SK-N-SH treated with all-trans-retinoic acid at 6 μM for 48 hours (cell line): ENCODE measurements at regions not wholly inside any gene's neighbourhood (a gene's known extent, or its start where the extent isn't known, plus 50 kb on each side); places are given as distances from the start of the nearest gene placed in this dataset.

Experiments used
- ATAC-seq: fragments of 200-7000 bp; cut with Tn5 transposase; 3 replicates; pipeline ENCODE4 v1.9.1; 2020; ENCODE audit warnings: mild to moderate bottlenecking, moderate library complexity
- ARNTL ChIP-seq: fragments of 450-650 bp; formaldehyde crosslinking; IDR thresholded peaks from 2 replicates; pipeline ENCODE4 v1.5.0; 2020; ENCODE audit warnings: low read depth, mild to moderate bottlenecking, moderate library complexity, borderline replicate concordance
- BACH2 ChIP-seq: fragments of 250-450 bp; sonication (Bioruptor Pico); IDR thresholded peaks from 2 replicates; pipeline ENCODE4 v1.9.0; 2021; ENCODE audit warnings: mild to moderate bottlenecking, borderline replicate concordance
- CSDC2 ChIP-seq: fragments of 250-450 bp; sonication (Bioruptor Pico); IDR thresholded peaks from 2 replicates; pipeline ENCODE4 v1.5.0; 2020; ENCODE audit warnings: mild to moderate bottlenecking, moderate library complexity
- CSRNP3 ChIP-seq: fragments of 250-450 bp; sonication (Bioruptor Pico); IDR thresholded peaks from 2 replicates; pipeline ENCODE4 v1.5.1; 2021; ENCODE audit warnings: mild to moderate bottlenecking, moderate library complexity
- ESRRG ChIP-seq: fragments of 250-450 bp; sonication (Bioruptor Pico); IDR thresholded peaks from 2 replicates; pipeline ENCODE4 v1.6.1; 2021; ENCODE audit warnings: mild to moderate bottlenecking
- GLIS3 ChIP-seq: fragments of 250-450 bp; sonication (Bioruptor Pico); IDR thresholded peaks from 2 replicates; pipeline ENCODE4 v1.5.0; 2020; ENCODE audit warnings: mild to moderate bottlenecking, moderate library complexity
- ISL1 ChIP-seq: fragments of 250-450 bp; sonication (Bioruptor Pico); IDR thresholded peaks from 2 replicates; pipeline ENCODE4 v2.1.2; 2022; ENCODE audit warnings: mild to moderate bottlenecking, moderate library complexity
- OSR1 ChIP-seq: fragments of 250-450 bp; sonication (Bioruptor Pico); IDR thresholded peaks from 2 replicates; pipeline ENCODE4 v1.8.0; 2022; ENCODE audit warnings: moderate library complexity, mild to moderate bottlenecking, inconsistent platforms
- PATZ1 ChIP-seq: fragments of 250-450 bp; sonication (Bioruptor Pico); IDR thresholded peaks from 2 replicates; pipeline ENCODE4 v1.8.0; 2020; ENCODE audit warnings: mild to moderate bottlenecking, moderate library complexity, borderline replicate concordance
- PPARA ChIP-seq: fragments of 250-450 bp; sonication (Bioruptor Pico); IDR thresholded peaks from 2 replicates; pipeline ENCODE4 v1.5.0; 2020; ENCODE audit warnings: mild to moderate bottlenecking, borderline replicate concordance
- RARB ChIP-seq: fragments of 250-450 bp; sonication (Bioruptor Pico); IDR thresholded peaks from 2 replicates; pipeline ENCODE4 v1.8.0; 2021; ENCODE audit warnings: mild to moderate bottlenecking, moderate library complexity
- SNAI2 ChIP-seq: fragments of 250-450 bp; sonication (Bioruptor Pico); IDR thresholded peaks from 2 replicates; pipeline ENCODE4 v1.5.0; 2020; ENCODE audit warnings: mild to moderate bottlenecking, moderate library complexity
- TCF4 ChIP-seq: fragments of 250-450 bp; sonication (Bioruptor Pico); IDR thresholded peaks from 2 replicates; pipeline ENCODE4 v1.8.0; 2021; ENCODE audit warnings: mild to moderate bottlenecking, moderate library complexity, borderline replicate concordance
- ZC3H10 ChIP-seq: fragments of 250-450 bp; sonication (Bioruptor Pico); IDR thresholded peaks from 2 replicates; pipeline ENCODE4 v1.5.1; 2021; ENCODE audit warnings: mild to moderate bottlenecking, moderate library complexity
- ZFP3 ChIP-seq: fragments of 250-450 bp; sonication (Bioruptor Pico); IDR thresholded peaks from 2 replicates; pipeline ENCODE4 v1.5.0; 2020; ENCODE audit warnings: mild to moderate bottlenecking, moderate library complexity
- ZFP30 ChIP-seq: fragments of 450-650 bp; formaldehyde crosslinking; IDR thresholded peaks from 2 replicates; pipeline ENCODE4 v1.5.0; 2022; ENCODE audit warnings: mild to moderate bottlenecking, moderate library complexity
- ZNF565 ChIP-seq: fragments of 450-650 bp; formaldehyde crosslinking; conservative IDR thresholded peaks from 2 replicates; pipeline ENCODE4 v1.5.0; 2020; ENCODE audit warnings: low read depth, mild to moderate bottlenecking, moderate library complexity
- ZNF70 ChIP-seq: fragments of 450-650 bp; formaldehyde crosslinking; IDR thresholded peaks from 2 replicates; pipeline ENCODE4 v1.5.0; 2020; ENCODE audit warnings: mild to moderate bottlenecking, moderate library complexity
- ZNF8 ChIP-seq: fragments of 450-650 bp; formaldehyde crosslinking; IDR thresholded peaks from 2 replicates; pipeline ENCODE4 v1.5.0; 2020; ENCODE audit warnings: mild to moderate bottlenecking, moderate library complexity
- TF ChIP-seq, protein P1 (sequence below): fragments of 250-450 bp; sonication (Bioruptor Pico); IDR thresholded peaks from 2 replicates; pipeline ENCODE4 v1.5.1; 2020; ENCODE audit warnings: low read depth, mild to moderate bottlenecking, moderate library complexity
- TF ChIP-seq, protein P2 (sequence below): fragments of 250-450 bp; sonication (Bioruptor Pico); IDR thresholded peaks from 2 replicates; pipeline ENCODE4 v1.8.0; 2021; ENCODE audit warnings: low read depth, mild to moderate bottlenecking, moderate library complexity, borderline replicate concordance

DNA sequence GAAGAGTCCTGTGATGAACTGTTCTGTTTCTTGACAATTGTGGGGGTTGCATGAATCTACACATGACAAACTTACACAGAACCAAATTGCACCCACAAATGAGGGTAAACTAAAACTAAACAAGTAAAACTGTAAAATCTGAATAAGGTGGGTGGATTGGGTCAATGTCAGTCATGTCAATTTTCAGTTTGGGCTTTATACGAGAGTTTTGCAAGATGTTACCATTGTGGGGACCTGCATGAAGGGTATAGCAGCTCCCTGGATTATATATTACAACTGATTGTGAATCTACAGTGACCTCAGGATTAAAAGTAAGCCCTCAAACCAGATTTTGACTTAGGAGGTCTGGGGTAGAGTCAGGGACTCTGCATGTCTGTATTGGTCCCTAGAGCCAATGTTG is 101.5 kb upstream of the LHX5 start:
- TF ChIP-seq, protein P1, sequence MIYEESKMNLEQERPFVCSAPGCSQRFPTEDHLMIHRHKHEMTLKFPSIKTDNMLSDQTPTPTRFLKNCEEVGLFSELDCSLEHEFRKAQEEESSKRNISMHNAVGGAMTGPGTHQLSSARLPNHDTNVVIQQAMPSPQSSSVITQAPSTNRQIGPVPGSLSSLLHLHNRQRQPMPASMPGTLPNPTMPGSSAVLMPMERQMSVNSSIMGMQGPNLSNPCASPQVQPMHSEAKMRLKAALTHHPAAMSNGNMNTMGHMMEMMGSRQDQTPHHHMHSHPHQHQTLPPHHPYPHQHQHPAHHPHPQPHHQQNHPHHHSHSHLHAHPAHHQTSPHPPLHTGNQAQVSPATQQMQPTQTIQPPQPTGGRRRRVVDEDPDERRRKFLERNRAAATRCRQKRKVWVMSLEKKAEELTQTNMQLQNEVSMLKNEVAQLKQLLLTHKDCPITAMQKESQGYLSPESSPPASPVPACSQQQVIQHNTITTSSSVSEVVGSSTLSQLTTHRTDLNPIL (CRISPR knock-in tag) = no peak
- TF ChIP-seq OSR1 (no peak), CSDC2 (CRISPR knock-in tag) (no peak), ZNF8 (CRISPR knock-in tag) (no peak), TCF4 (no peak), SNAI2 (CRISPR knock-in tag) (no peak), ZFP30 (CRISPR knock-in tag) (no peak), CSRNP3 (CRISPR knock-in tag) (no peak), ZC3H10 (CRISPR knock-in tag) (no peak), ZNF565 (CRISPR knock-in tag) (no peak), PPARA (CRISPR knock-in tag) (no peak), GLIS3 (CRISPR knock-in tag) (no peak)
- ATAC-seq = no peak

GRCh38 chr12:113571713-113572112 is 100.0 kb upstream of the LHX5 start:
- TF ChIP-seq ZNF565 (CRISPR knock-in tag) (no peak), OSR1 (no peak), ZNF70 (CRISPR knock-in tag) (no peak), ZFP3 (no peak), CSDC2 (CRISPR knock-in tag) (no peak), ARNTL (CRISPR knock-in tag) (no peak), SNAI2 (CRISPR knock-in tag) (no peak), GLIS3 (CRISPR knock-in tag) (no peak), CSRNP3 (CRISPR knock-in tag) (no peak), BACH2 (CRISPR knock-in tag) (no peak), ZC3H10 (CRISPR knock-in tag) (no peak)
- TF ChIP-seq, protein P1 (CRISPR knock-in tag) = no peak
- no peak for ATAC-seq

DNA sequence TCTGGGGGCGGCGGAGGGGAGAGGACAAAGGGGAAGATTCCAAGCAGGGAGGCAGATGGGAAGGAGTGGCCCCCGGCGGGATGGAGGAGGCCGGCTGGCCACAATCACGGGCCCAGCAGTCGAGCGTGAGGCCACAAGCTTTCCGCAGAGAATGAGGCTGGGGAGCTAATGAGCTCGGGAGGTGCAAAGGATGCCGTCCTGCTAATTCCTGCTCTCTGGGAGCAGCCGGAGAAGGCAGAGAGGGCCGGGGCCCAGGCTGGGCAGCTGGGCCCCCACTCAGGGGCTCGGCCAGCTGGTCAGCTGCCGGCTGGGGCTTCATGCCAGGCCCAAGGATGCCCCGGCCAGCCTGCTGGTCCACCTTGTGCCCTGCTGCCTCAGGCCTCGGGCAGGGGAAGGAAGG is 98.1 kb upstream of the LHX5 start:
- TF ChIP-seq CSRNP3 (CRISPR knock-in tag) = no peak
- no peak for TF ChIP-seq CSDC2 (CRISPR knock-in tag)
- no peak for TF ChIP-seq ISL1
- no peak for TF ChIP-seq SNAI2 (CRISPR knock-in tag)
- TF ChIP-seq, protein P2, sequence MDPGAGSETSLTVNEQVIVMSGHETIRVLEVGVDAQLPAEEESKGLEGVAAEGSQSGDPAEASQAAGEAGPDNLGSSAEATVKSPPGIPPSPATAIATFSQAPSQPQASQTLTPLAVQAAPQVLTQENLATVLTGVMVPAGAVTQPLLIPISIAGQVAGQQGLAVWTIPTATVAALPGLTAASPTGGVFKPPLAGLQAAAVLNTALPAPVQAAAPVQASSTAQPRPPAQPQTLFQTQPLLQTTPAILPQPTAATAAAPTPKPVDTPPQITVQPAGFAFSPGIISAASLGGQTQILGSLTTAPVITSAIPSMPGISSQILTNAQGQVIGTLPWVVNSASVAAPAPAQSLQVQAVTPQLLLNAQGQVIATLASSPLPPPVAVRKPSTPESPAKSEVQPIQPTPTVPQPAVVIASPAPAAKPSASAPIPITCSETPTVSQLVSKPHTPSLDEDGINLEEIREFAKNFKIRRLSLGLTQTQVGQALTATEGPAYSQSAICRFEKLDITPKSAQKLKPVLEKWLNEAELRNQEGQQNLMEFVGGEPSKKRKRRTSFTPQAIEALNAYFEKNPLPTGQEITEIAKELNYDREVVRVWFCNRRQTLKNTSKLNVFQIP (CRISPR knock-in tag) = no peak
- no peak for TF ChIP-seq ARNTL (CRISPR knock-in tag)
- no peak for ATAC-seq

DNA sequence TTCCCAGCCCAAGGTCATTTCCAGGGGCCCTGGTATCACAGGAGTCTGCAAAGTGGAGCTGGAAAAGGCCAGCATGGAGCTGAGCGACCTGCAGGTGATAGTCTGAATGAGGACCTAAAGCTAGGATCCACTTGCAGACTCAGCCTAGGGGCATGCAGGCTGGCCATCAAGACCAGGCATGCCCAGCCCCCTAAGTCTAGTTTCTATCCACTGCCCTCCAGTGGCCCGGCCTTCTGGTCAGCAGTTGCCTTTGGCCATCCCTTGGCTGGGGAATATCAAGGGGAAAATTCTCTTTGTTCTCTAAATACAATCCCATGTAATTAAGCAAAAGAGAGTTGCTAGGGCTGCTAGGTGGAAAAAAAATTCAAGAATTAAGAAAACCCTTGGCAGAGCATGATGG is 96.3 kb upstream of the LHX5 start:
- ATAC-seq = no peak
- TF ChIP-seq ARNTL (CRISPR knock-in tag) (no peak), PATZ1 (CRISPR knock-in tag) (no peak), ZFP30 (CRISPR knock-in tag) (no peak), PPARA (CRISPR knock-in tag) (no peak), RARB (CRISPR knock-in tag) (no peak), GLIS3 (CRISPR knock-in tag) (no peak), CSRNP3 (CRISPR knock-in tag) (no peak), ISL1 (no peak), OSR1 (no peak), ZC3H10 (CRISPR knock-in tag) (no peak), CSDC2 (CRISPR knock-in tag) (no peak), ZFP3 (no peak), TCF4 (no peak), ESRRG (no peak)
